Fibroblast of pulmonary artery (primary cell): ENCODE measurements at regions not wholly inside any gene's neighbourhood (a gene's known extent, or its start where the extent isn't known, plus 50 kb on each side); places are given as distances from the start of the nearest gene placed in this dataset.
A peak's percentile ranks its signal among the peaks of the same experiment; 100 is the strongest.
"Not testable (repeated sequence)": the region's sequence is repeated elsewhere in the genome, so short reads cannot be mapped to it uniquely, and the experiment has no call there.

ENCODE experiments used
- DNase-seq: peaks from one replicate; pipeline ENCODE4 v3.0.0-alpha.2; 2010; ENCODE audit warnings: low read depth
- H3K4me3 ChIP-seq: replicated peaks from 2 replicates; pipeline ENCODE4 v1.5.1; 2011; ENCODE audit warnings: low read depth, mild to moderate bottlenecking, control low read depth, low read length, moderate library complexity
- TF ChIP-seq, protein P1 (sequence below): IDR thresholded peaks from 2 replicates; pipeline ENCODE4 v1.5.1; 2011; ENCODE audit warnings: mild to moderate bottlenecking, control low read depth, low read length, inconsistent platforms; ENCODE audit errors: missing control alignments

DNA sequence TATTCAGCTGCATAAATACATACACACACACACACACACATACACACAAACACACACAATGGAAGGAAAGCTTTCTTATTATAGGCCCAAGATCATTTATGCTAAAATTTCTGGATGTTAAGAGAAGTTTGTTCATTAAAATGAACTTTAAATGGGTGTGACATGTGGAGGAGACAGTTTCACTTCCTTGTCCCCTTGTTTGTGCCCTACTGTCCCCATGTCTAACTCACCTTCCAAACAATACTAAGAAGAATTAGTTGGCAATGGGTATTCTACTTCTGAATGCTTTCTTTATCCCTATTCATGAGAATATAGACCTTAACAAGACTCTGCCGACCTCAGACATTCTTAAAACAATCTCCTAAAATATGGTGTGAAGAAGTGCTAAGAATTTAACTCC, 63.5 kb upstream of the NRIP1 start:
- TF ChIP-seq, protein P1, sequence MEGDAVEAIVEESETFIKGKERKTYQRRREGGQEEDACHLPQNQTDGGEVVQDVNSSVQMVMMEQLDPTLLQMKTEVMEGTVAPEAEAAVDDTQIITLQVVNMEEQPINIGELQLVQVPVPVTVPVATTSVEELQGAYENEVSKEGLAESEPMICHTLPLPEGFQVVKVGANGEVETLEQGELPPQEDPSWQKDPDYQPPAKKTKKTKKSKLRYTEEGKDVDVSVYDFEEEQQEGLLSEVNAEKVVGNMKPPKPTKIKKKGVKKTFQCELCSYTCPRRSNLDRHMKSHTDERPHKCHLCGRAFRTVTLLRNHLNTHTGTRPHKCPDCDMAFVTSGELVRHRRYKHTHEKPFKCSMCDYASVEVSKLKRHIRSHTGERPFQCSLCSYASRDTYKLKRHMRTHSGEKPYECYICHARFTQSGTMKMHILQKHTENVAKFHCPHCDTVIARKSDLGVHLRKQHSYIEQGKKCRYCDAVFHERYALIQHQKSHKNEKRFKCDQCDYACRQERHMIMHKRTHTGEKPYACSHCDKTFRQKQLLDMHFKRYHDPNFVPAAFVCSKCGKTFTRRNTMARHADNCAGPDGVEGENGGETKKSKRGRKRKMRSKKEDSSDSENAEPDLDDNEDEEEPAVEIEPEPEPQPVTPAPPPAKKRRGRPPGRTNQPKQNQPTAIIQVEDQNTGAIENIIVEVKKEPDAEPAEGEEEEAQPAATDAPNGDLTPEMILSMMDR: no peak
- no peak overlapping the region for H3K4me3 ChIP-seq
- DNase-seq: no peak

- DNase-seq, H3K4me3 ChIP-seq: not testable (repeated sequence)
Observed at GRCh38 chr21:15128714-15129113, 63.9 kb upstream of the NRIP1 start.

GRCh38 chr21:15130326-15130725, 65.5 kb upstream of the NRIP1 start:
- TF ChIP-seq, protein P1: no peak
- DNase-seq: no peak
- no peak overlapping the region for H3K4me3 ChIP-seq

DNA sequence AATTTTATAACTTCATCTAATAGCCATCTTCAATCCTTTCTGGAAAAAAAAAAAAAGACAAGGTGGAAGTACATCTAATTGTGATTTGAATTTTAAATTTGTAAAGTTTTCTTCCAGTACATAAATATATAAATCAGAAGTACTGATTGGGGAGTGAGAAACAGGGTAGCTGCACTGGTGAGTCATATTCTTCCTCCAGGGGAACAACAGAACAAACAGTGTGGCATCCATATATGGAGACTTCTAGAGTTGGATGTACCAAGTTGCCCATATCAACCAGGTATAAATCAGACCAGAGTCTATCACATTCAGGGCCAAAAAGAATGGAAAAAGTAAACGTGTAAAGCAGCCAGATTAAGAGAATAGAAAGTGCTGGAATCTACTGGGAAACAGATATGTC, 66.0 kb upstream of the NRIP1 start:
- peak; percentile 21 for DNase-seq
- H3K4me3 ChIP-seq: no peak overlapping the region
- TF ChIP-seq, protein P1: no peak

- no peak for DNase-seq
- no peak overlapping the region for H3K4me3 ChIP-seq
- TF ChIP-seq, protein P1: no peak
Observed at GRCh38 chr21:15132781-15133180, 68.0 kb upstream of the NRIP1 start.

DNA sequence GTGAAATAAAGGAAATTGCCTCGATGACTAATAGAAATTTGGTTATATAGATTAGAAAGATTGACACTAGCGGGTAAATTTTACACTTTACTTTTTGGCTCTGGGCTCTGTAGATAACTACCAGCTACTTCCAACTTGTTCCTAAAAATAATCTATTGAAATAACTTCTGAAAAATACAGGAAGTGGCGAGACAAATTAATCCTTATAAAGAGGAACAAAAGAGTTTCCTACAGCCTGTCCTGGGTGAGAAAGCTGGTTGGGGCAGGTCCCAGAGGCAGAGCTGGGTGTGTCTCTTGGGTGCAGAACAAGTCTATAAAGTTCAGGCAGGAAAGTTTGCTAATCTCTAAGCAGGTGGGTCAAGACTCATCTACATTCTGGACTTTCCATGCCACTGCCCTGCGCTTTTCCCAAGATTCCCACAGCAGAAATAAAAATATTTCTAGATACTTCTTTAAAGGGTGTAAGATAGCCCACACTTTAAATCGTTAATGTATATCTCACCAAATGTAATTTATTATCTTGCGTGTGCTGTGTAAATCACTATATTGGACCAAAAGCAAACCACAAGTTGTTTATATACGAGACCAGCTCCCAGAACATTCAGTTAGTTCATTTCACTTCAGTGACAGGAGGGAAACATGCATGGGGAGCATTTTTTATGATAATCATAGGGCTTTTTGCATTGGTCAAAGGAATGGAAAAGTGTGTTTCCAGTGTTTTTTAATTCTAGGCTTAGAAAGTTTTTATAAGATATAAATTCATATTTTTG, 70.1 kb upstream of the NRIP1 start:
- TF ChIP-seq, protein P1: no peak
- no peak overlapping the region for H3K4me3 ChIP-seq
- DNase-seq: no peak

DNA sequence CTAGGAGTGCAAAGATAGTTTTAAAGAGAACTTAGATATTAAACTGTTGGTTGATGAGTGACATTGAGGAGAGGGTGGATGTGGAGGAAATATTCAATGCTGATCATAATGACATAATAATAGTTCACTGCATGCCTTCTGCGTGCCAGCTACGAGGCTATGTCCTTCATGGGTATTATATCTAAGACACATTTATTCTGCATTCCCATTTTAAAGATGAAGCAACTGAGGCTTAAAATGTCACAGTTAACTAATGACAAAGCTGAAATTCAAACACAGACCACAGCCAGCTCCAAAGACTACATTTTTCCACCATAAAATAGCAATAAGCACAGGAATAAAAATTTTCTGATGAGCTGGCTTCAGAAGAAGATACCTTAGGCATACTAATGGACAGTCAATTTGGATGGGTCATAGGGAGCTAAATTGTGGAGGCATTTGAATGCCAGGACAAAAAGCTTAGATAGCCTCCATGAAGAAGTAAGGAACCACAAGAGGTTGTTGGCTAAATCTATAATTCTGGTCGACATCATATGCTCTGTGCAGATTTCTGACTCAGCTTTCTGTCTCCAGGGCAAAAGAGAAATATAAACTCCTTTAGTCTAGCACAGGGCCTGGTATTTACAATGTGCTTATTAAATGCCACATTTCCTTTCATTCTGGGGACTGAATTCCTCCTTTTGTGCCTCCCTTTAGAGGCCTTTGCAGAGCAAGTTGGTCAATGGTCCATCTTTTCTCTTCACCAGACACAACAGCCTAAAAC, 71.2 kb upstream of the NRIP1 start:
- TF ChIP-seq, protein P1: no peak
- no peak overlapping the region for H3K4me3 ChIP-seq
- DNase-seq: no peak
